Heart right ventricle (tissue), 16 donors: ENCODE measurements at regions not wholly inside any gene's neighbourhood (a gene's known extent, or its start where the extent isn't known, plus 50 kb on each side); places are given as distances from the start of the nearest gene placed in this dataset.

ENCODE experiments used
- ATAC-seq, 8 donors: fragments of 200-7000 bp; cut with Tn5 transposase; one replicate each; pipeline ENCODE4 v1.9.1; 2020; ENCODE audit warnings: mild to moderate bottlenecking in 8 of 8, moderate library complexity in 8 of 8, moderate number of reproducible peaks in 1 of 8
- DNase-seq, 2 donors: peaks; one replicate each; pipeline ENCODE4 v3.0.0-alpha.2; 2020
- H3K27ac ChIP-seq, 10 donors: fragments of 200-600 bp; sonication (generic) in 2 of 10; one replicate each; pipeline versions ENCODE4 v1.5.0 to v1.8.0; 2020 to 2022; ENCODE audit warnings: mild to moderate bottlenecking in 3 of 10
- H3K27me3 ChIP-seq, 7 donors: fragments of 200-600 bp; one replicate each; pipeline ENCODE4 v1.8.0; 2021 to 2022; ENCODE audit warnings: mild to moderate bottlenecking in 2 of 7
- H3K36me3 ChIP-seq, 9 donors: fragments of 200-600 bp; sonication (generic) in 1 of 9; one replicate each; pipeline versions ENCODE4 v1.5.0 to v1.8.0; 2020 to 2022; ENCODE audit warnings: mild to moderate bottlenecking in 2 of 9
- H3K4me1 ChIP-seq, 9 donors: fragments of 200-600 bp; sonication (generic) in 1 of 9; one replicate each; pipeline versions ENCODE4 v1.5.0 to v1.8.0; 2020 to 2022; ENCODE audit warnings: mild to moderate bottlenecking in 4 of 9
- H3K4me3 ChIP-seq, 10 donors: fragments of 200-600 bp; sonication (generic) in 2 of 10; one replicate each; pipeline versions ENCODE4 v1.5.0 to v1.8.0; 2020 to 2022; ENCODE audit warnings: mild to moderate bottlenecking in 7 of 10, moderate library complexity in 2 of 10
- H3K9me3 ChIP-seq, 11 donors: fragments of 200-600 bp in 10 of 11; sonication (generic) in 2 of 11; one replicate each; pipeline versions ENCODE4 v1.5.0 to v1.8.0; 2013 to 2022; ENCODE audit warnings: mild to moderate bottlenecking in 2 of 11, control low read depth in 1 of 11, moderate library complexity in 1 of 11
- WGBS, 2 donors: extraction: QIAGEN DNeasy Blood & Tissue Kit; methylation state at CpG; one replicate each; pipeline ENCODE4 v1.1.7; 2013; ENCODE audit warnings: inconsistent platforms in 1 of 2; 5-methylcytosine and 5-hydroxymethylcytosine counted together
- intact Hi-C, 10 donors: fragments of 100-400 bp; cut with DNase I; formaldehyde crosslinking; loops; one replicate each; pipeline versions ENCODE4 v1.11.1 to v1.14.2; 2022
- TF ChIP-seq, protein P1 (sequence below), 9 donors: fragments of 200-600 bp; sonication (generic) in 2 of 9; IDR thresholded peaks; one replicate each; pipeline versions ENCODE4 v1.5.0 to v1.8.0; 2021 to 2022; ENCODE audit warnings: antibody characterized with exemption in 9 of 9, mild to moderate bottlenecking in 5 of 9, moderate library complexity in 1 of 9
- donor health status: Arrhythmogenic right ventricular cardiomyopathy.
- donor health status: ischemic (EF 13 %, LVEDD 7.1; RV severe dilation, severe dysfunction).
- donor health status: healthy with polysubstance abuse.
- donor health status: DM: no; HTN: yes; CAD: no.
- donor health status: DM: no; HTN: no; CAD: no.
- donor health status: ischemic (EF 25% LVEDD 6.9; RV normal size, moderate dysfunction).
- donor health status: ischemic (EF 25% LVEDD 5.7; RV mildly dilated, moderate dysfunction).
- donor health status: healthy.
- donor health status: DM: yes; HTN: yes; CAD: no.
- donor health status: Ischemic cardiomyopathy.
- donor health status: ischemic (EF 35%, LVEDD 5.7; RV mildly dilated, moderate dysfunction).
- donor health status: nonischemic (EF 11% LVEDD 7.7; RV severe dilation, severe dysfunction).
- donor health status: DM: yes; HTN: yes; CAD: no.
- donor health status: PGD.
- donor health status: ischemic (EF 29% LVEDD 5.4; RV normal size, mild dysfunction).
- donor health status: nonischemic (EF 23%, LVEDD 6.1; RV moderate dilation, normal function).

DNA sequence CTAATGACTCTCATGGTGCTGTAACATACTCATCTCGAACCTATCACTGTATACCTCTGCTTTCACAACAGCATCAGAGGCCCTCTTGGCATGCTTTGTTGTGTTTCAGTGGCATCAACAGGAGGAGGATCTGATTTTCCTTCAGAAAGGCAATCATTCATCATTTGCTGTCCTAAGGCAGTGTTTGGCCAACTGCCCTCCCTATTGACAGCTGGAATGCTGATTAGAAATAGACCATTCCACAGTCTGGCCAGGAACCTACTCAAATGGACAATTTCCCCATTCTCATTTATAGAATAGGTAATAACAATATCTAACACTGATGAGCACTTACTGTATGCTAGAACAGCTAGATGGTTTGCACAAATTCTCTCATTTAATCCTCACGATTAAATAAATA is 310.6 kb upstream of the PTBP2 start:
- H3K4me1 ChIP-seq = peaks cover 0 to 5% (median 0%) of the 10 kb centered on the region in 9 donors
- no peak for DNase-seq
- WGBS, 2 donors = 76 to 78% methylated on average over 2 of the region's 2 CpGs
- no peaks in the 10 kb centered on the region for H3K9me3 ChIP-seq
- H3K27ac ChIP-seq = no peak overlapping the region
- TF ChIP-seq, protein P1, sequence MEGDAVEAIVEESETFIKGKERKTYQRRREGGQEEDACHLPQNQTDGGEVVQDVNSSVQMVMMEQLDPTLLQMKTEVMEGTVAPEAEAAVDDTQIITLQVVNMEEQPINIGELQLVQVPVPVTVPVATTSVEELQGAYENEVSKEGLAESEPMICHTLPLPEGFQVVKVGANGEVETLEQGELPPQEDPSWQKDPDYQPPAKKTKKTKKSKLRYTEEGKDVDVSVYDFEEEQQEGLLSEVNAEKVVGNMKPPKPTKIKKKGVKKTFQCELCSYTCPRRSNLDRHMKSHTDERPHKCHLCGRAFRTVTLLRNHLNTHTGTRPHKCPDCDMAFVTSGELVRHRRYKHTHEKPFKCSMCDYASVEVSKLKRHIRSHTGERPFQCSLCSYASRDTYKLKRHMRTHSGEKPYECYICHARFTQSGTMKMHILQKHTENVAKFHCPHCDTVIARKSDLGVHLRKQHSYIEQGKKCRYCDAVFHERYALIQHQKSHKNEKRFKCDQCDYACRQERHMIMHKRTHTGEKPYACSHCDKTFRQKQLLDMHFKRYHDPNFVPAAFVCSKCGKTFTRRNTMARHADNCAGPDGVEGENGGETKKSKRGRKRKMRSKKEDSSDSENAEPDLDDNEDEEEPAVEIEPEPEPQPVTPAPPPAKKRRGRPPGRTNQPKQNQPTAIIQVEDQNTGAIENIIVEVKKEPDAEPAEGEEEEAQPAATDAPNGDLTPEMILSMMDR (IDR thresholded peaks at IDR 0.05) = no peak
- ATAC-seq = no peak
- no peaks in the 10 kb centered on the region for H3K36me3 ChIP-seq
- H3K27me3 ChIP-seq = no peaks in the 10 kb centered on the region
- H3K4me3 ChIP-seq = no peak overlapping the region
- intact Hi-C loops = no loop called here

DNA sequence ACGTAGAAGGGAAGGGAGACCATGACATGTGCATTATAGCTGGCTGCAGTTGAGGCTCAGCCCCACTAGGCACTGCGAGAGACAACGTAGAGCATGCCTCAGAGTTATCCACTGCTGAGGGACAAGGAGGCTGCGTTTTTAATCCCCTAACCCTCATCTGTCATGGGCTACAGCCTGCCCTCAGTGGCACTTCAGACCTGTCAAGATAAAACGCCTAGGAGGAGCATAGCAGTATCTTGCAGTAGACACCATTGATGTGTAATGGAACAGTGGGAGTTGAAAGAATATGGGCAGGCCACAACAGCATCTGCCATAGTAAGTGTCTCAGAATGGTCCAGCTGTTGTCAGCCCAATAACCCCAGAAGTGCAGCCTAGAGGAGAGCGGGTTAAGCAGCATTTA is 307.0 kb upstream of the PTBP2 start:
- no peaks in the 10 kb centered on the region for H3K9me3 ChIP-seq
- no peaks in the 10 kb centered on the region for H3K27me3 ChIP-seq
- 53 to 54% methylated on average over 6 of the region's 6 CpGs for WGBS, 2 donors
- DNase-seq = no peak
- peaks cover 0 to 11% (median 9%) of the 10 kb centered on the region in 9 donors for H3K4me1 ChIP-seq
- ATAC-seq = no peak
- intact Hi-C loops = no loop called here
- H3K36me3 ChIP-seq = no peaks in the 10 kb centered on the region
- no peak overlapping the region for H3K4me3 ChIP-seq
- TF ChIP-seq, protein P1 (IDR thresholded peaks at IDR 0.05) = no peak
- no peak overlapping the region for H3K27ac ChIP-seq

DNA sequence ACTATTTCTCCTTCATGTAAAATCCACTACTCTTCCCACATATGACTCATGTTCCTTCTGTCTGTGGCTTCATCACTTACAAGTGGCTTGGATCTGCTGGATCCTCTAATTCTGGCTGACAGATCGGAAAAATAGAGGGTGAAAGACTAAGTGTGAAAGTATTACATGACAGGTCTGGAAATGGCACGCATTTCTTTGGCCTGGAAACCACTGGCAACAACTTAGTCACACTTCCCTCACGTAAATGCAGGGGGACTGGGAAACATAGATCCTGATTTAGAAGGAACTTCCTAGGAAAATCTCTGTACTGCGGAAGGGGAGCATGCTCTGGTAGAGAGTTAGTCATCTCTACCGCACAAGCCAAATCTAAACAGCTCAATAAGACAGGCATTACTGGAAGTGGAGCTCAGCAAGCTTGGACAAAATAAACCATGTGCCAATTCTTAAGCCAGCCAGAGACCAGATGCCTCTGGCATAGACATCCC is 305.4 kb upstream of the PTBP2 start:
- Histone ChIP-seq H3K9me3 (no peaks in the 10 kb centered on the region), H3K27me3 (no peaks in the 10 kb centered on the region), H3K4me1 (peaks cover 0 to 11% (median 9%) of the 10 kb centered on the region in 9 donors), H3K27ac (peak overlapping the region in 7 of 10 donors; percentile 28 to 60 (median 45)), H3K4me3 (peak overlapping the region in 1 of 10 donors; percentile 20), H3K36me3 (no peaks in the 10 kb centered on the region)
- WGBS, 2 donors = 25 to 35% methylated on average over 5 of the region's 5 CpGs
- TF ChIP-seq, protein P1 (IDR thresholded peaks at IDR 0.05) = no peak
- ATAC-seq (peak; percentile 48 to 98 (median 88)), DNase-seq (peak in 1 of 2 donors; percentile 34)
- intact Hi-C loops = no loop called here

DNA sequence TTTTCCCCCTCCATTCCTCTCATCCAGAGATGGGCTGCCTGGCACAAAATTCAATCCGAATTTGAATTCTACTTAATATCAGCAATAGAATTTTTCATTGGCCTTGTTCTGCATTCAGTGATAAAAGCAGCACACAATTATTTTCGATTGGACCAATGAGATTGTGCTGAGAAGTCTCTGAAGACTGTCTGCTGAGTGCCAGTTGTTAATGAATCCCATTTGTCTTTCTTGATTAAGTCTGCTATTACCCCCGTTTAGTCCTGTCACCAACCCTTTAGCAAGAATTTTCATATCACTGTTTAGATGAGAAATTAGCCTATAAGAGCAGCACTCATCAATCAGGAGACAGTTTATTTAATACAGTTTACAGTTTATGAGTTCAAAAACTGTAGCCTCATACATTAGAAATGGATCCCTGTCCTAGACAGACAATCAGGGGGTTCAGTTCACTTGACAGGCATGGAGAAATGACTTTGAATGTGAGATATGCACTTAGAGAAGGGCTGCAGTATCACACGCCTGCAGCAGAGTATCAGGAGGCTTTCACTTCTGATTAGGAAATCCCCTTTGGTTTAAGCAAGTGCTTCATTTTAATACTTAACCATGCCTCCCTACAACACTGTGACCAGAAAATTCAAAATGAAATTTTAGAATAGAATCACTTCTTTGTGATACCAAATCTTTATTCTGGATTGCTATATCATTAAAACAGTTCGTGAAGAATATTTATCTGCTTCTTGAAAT is 304.7 kb upstream of the PTBP2 start:
- 32 to 33% methylated on average over 5 of the region's 5 CpGs for WGBS, 2 donors
- H3K36me3 ChIP-seq = no peaks in the 10 kb centered on the region
- DNase-seq (no peak), ATAC-seq (no peak)
- TF ChIP-seq, protein P1 (IDR thresholded peaks at IDR 0.05) = no peak
- H3K4me3 ChIP-seq = no peak overlapping the region
- H3K27ac ChIP-seq = peak overlapping the region in 5 of 10 donors; percentile 6 to 60 (median 45)
- intact Hi-C loops = no loop called here
- H3K9me3 ChIP-seq = no peaks in the 10 kb centered on the region
- peaks cover 0 to 11% (median 9%) of the 10 kb centered on the region in 9 donors for H3K4me1 ChIP-seq
- H3K27me3 ChIP-seq = no peaks in the 10 kb centered on the region
